ENCODE measurements at regions not wholly inside any gene's neighbourhood (a gene's known extent, or its start where the extent isn't known, plus 50 kb on each side); places are given as distances from the start of the nearest gene placed in this dataset.
A peak's percentile ranks its signal among the peaks of the same experiment; 100 is the strongest.

DNA sequence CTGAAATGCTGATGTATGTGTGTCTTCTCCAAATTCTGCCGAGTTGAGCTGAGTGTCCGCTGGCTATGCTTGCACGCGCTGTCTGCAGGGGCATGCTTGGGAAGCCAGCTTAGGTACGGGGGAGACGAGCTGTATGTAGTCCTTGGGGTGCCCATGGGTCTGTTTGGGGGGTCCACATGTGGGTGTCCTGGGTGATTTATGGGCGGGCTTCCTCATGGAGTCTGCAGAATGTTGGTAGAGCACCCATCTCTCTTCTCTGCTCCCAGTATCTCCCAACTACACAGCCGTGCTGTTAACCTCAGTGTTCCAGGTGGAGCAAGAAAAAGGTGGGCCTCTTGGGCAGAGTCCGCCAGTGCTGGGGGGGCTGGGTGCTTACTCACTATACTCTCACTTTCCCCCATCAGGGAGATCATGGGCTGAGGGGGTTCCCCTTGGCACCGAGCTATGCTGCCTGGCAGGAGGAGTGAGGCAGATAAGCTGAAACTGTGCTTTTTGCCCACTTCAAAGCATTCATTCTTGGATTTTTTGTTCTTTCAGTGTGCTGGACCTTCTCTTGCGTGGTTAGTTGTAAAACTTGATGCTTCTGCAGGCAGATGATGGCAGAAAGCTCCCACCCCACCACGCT is 128.2 kb upstream of the ALKAL2 start:
- Histone ChIP-seq H3K27me3 (no peaks in the 10 kb centered on the region), H3K4me1 (no peaks in the 10 kb centered on the region), H3K27ac (no peak overlapping the region), H3K9me3 (no peaks in the 10 kb centered on the region), H3K36me3 (no peaks in the 10 kb centered on the region), H3K4me3 (no peak overlapping the region)
- no peak for ATAC-seq
- no peak for DNase-seq
- TF ChIP-seq POLR2A (IDR thresholded peaks at IDR 0.05) = no peak
- TF ChIP-seq, protein P1, sequence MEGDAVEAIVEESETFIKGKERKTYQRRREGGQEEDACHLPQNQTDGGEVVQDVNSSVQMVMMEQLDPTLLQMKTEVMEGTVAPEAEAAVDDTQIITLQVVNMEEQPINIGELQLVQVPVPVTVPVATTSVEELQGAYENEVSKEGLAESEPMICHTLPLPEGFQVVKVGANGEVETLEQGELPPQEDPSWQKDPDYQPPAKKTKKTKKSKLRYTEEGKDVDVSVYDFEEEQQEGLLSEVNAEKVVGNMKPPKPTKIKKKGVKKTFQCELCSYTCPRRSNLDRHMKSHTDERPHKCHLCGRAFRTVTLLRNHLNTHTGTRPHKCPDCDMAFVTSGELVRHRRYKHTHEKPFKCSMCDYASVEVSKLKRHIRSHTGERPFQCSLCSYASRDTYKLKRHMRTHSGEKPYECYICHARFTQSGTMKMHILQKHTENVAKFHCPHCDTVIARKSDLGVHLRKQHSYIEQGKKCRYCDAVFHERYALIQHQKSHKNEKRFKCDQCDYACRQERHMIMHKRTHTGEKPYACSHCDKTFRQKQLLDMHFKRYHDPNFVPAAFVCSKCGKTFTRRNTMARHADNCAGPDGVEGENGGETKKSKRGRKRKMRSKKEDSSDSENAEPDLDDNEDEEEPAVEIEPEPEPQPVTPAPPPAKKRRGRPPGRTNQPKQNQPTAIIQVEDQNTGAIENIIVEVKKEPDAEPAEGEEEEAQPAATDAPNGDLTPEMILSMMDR (IDR thresholded peaks at IDR 0.05) = no peak
- intact Hi-C loops (cut with DNase I) = no loop called here
- WGBS (ENCODE audit: insufficient coverage, low coverage, low lambda C conversion rate, missing lambda C conversion rate) = 76% methylated on average over 11 of the region's 12 CpGs

GRCh38 chr2:409523-409922 is 121.6 kb upstream of the ALKAL2 start:
- ATAC-seq = peak in 1 of 4 donors; percentile 27
- 55% methylated on average over 4 of the region's 4 CpGs for WGBS (ENCODE audit: insufficient coverage, low coverage, low lambda C conversion rate, missing lambda C conversion rate)

GRCh38 chr2:407630-408029 is 119.7 kb upstream of the ALKAL2 start:
- Histone ChIP-seq H3K9me3 (no peaks in the 10 kb centered on the region), H3K36me3 (no peaks in the 10 kb centered on the region), H3K27me3 (no peaks in the 10 kb centered on the region), H3K4me1 (no peaks in the 10 kb centered on the region), H3K27ac (no peak overlapping the region), H3K4me3 (no peak overlapping the region)
- ATAC-seq = no peak
- WGBS (ENCODE audit: insufficient coverage, low coverage, low lambda C conversion rate, missing lambda C conversion rate) = 32% methylated on average over 4 of the region's 9 CpGs
- TF ChIP-seq, protein P1 (IDR thresholded peaks at IDR 0.05) = no peak
- TF ChIP-seq POLR2A (IDR thresholded peaks at IDR 0.05) = no peak
- intact Hi-C loops (cut with DNase I) = no loop called here
- no peak for DNase-seq

More at GRCh38 chr2:409523-409922, 121.6 kb upstream of the ALKAL2 start:
- intact Hi-C loops (cut with DNase I) = no loop called here
- H3K4me3 ChIP-seq = no peak overlapping the region
- no peaks in the 10 kb centered on the region for H3K27me3 ChIP-seq
- no peaks in the 10 kb centered on the region for H3K9me3 ChIP-seq
- TF ChIP-seq, protein P1 (IDR thresholded peaks at IDR 0.05) = no peak
- no peak for TF ChIP-seq POLR2A (IDR thresholded peaks at IDR 0.05)
- H3K27ac ChIP-seq = no peak overlapping the region
- no peak for DNase-seq
- H3K4me1 ChIP-seq = no peaks in the 10 kb centered on the region
- no peaks in the 10 kb centered on the region for H3K36me3 ChIP-seq

GRCh38 chr2:406876-407275 is 119.0 kb upstream of the ALKAL2 start:
- Histone ChIP-seq H3K9me3 (no peaks in the 10 kb centered on the region), H3K27ac (no peak overlapping the region), H3K36me3 (no peaks in the 10 kb centered on the region), H3K4me1 (no peaks in the 10 kb centered on the region), H3K27me3 (no peaks in the 10 kb centered on the region), H3K4me3 (no peak overlapping the region)
- WGBS (ENCODE audit: insufficient coverage, low coverage, low lambda C conversion rate, missing lambda C conversion rate) = 79% methylated on average over 3 of the region's 4 CpGs
- intact Hi-C loops (cut with DNase I) = no loop called here
- DNase-seq (peak in 1 of 3 donors; percentile 19), ATAC-seq (no peak)
- no peak for TF ChIP-seq POLR2A (IDR thresholded peaks at IDR 0.05)
- TF ChIP-seq, protein P1 (IDR thresholded peaks at IDR 0.05) = no peak
